ENCODE measurements at regions not wholly inside any gene's neighbourhood (a gene's known extent, or its start where the extent isn't known, plus 50 kb on each side); places are given as distances from the start of the nearest gene placed in this dataset.

- TF ChIP-seq CTCF (conservative IDR thresholded peaks at IDR 0.05 in 1 of 2, IDR thresholded peaks at IDR 0.05 in 1 of 2; ENCODE audit: low read depth in 1 of 2, low read length in 2 of 2) (no peak), EZH2 (IDR thresholded peaks at IDR 0.05; ENCODE audit: low read length, missing control alignments) (no peak)
Observed at GRCh38 chr6:40899684-40900155, 139.3 kb downstream of the UNC5CL start.

All from fibroblast of lung (primary cell).